AG04450 (cell line): ENCODE measurements at regions not wholly inside any gene's neighbourhood (a gene's known extent, or its start where the extent isn't known, plus 50 kb on each side); places are given as distances from the start of the nearest gene placed in this dataset.
"Not testable (repeated sequence)": the region's sequence is repeated elsewhere in the genome, so short reads cannot be mapped to it uniquely, and the experiment has no call there.

ENCODE experiments used
- CTCF ChIA-PET: fragments of 300-600, 350-600 bp; formaldehyde crosslinking; extraction: SDS; loops from one replicate; lab custom pipeline; 2022; ENCODE audit warnings: antibody characterized with exemption, inconsistent platforms; lab: Charles Lee
- POLR2A ChIA-PET: fragments of 350-600 bp; formaldehyde crosslinking; extraction: SDS; loops from one replicate; lab custom pipeline; 2021; ENCODE audit warnings: antibody characterized with exemption, inconsistent platforms; lab: Yijun Ruan, JAX
- DNase-seq: peaks from one replicate; pipeline ENCODE4 v3.0.0-alpha.2; 2011; ENCODE audit warnings: low read depth, low spot score
- H3K27ac ChIP-seq: one replicate; pipeline ENCODE4 v1.5.1; 2012; ENCODE audit warnings: low read depth, low read length, control low read depth
- H3K27me3 ChIP-seq: one replicate; pipeline ENCODE4 v1.6.0; 2012; ENCODE audit warnings: low read length; ENCODE audit not compliant: control insufficient read depth, insufficient read depth
- H3K4me3 ChIP-seq: 2 replicates; pipeline ENCODE4 v1.5.1; 2011; ENCODE audit warnings: mild to moderate bottlenecking, low read depth, low read length, control low read depth
- H3K9me3 ChIP-seq: 2 replicates; pipeline ENCODE4 v1.5.1; 2012; ENCODE audit warnings: low read length; ENCODE audit not compliant: control insufficient read depth, insufficient read depth
- TF ChIP-seq, protein P1 (sequence below): IDR thresholded peaks from 2 replicates; pipeline ENCODE4 v1.5.1; 2011; ENCODE audit warnings: low read depth, low read length, control low read depth, inconsistent platforms

- POLR2A ChIA-PET: no interaction called here
- CTCF ChIA-PET: no interaction called here
- no peak overlapping the region for H3K4me3 ChIP-seq
These were observed 1355.1 kb upstream of the SLC39A10 start for GRCh38 chr2:194301946-194302345.

GRCh38 chr2:194294156-194294555 lies 1362.9 kb upstream of the SLC39A10 start:
- Histone ChIP-seq H3K27me3 (no peaks in the 10 kb centered on the region), H3K4me3 (no peak overlapping the region), H3K27ac (no peak overlapping the region), H3K9me3 (peaks cover 3% of the 10 kb centered on the region; the same call in 1 of the 2 replicates)
- no peak for DNase-seq
- ChIA-PET POLR2A (no interaction called here), CTCF (no interaction called here)
- TF ChIP-seq, protein P1, sequence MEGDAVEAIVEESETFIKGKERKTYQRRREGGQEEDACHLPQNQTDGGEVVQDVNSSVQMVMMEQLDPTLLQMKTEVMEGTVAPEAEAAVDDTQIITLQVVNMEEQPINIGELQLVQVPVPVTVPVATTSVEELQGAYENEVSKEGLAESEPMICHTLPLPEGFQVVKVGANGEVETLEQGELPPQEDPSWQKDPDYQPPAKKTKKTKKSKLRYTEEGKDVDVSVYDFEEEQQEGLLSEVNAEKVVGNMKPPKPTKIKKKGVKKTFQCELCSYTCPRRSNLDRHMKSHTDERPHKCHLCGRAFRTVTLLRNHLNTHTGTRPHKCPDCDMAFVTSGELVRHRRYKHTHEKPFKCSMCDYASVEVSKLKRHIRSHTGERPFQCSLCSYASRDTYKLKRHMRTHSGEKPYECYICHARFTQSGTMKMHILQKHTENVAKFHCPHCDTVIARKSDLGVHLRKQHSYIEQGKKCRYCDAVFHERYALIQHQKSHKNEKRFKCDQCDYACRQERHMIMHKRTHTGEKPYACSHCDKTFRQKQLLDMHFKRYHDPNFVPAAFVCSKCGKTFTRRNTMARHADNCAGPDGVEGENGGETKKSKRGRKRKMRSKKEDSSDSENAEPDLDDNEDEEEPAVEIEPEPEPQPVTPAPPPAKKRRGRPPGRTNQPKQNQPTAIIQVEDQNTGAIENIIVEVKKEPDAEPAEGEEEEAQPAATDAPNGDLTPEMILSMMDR: no peak

More at GRCh38 chr2:194301946-194302345, 1355.1 kb upstream of the SLC39A10 start:
- no peaks in the 10 kb centered on the region for H3K9me3 ChIP-seq
- TF ChIP-seq, protein P1: no peak
- no peaks in the 10 kb centered on the region for H3K27me3 ChIP-seq
- no peak overlapping the region for H3K27ac ChIP-seq
- DNase-seq: no peak

DNA sequence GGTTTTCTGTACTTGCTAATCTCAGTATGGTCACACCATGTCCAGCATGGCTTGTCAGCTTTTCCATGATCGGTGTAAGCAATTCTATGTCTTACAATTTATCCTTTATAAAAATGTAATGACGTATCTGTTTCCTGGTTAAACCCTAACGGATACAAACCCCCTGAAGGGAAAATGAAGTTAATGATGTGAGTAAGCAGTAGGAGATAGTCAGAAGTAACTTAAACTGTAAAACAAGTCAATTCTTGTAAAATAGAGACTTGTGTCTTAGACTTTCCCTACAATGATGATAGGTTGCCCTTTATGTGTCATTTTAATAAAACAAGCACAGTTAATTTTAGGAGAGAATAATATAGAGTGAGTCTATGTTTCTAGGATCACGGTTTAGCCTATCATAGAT lies 1365.9 kb upstream of the SLC39A10 start:
- TF ChIP-seq, protein P1: no peak
- ChIA-PET CTCF (no interaction called here), POLR2A (no interaction called here)
- no peak for DNase-seq
- no peak overlapping the region for H3K27ac ChIP-seq
- no peaks in the 10 kb centered on the region for H3K27me3 ChIP-seq
- H3K9me3 ChIP-seq: peaks cover 3% of the 10 kb centered on the region; the same call in 1 of the 2 replicates
- H3K4me3 ChIP-seq: no peak overlapping the region

- Histone ChIP-seq H3K27me3 (no peaks in the 10 kb centered on the region), H3K9me3 (no peaks in the 10 kb centered on the region), H3K27ac (no peak overlapping the region), H3K4me3 (no peak overlapping the region)
- ChIA-PET POLR2A (no interaction called here), CTCF (no interaction called here)
- TF ChIP-seq, protein P1: no peak
- no peak for DNase-seq
These were observed 1367.2 kb upstream of the SLC39A10 start for GRCh38 chr2:194289712-194290346.

DNA sequence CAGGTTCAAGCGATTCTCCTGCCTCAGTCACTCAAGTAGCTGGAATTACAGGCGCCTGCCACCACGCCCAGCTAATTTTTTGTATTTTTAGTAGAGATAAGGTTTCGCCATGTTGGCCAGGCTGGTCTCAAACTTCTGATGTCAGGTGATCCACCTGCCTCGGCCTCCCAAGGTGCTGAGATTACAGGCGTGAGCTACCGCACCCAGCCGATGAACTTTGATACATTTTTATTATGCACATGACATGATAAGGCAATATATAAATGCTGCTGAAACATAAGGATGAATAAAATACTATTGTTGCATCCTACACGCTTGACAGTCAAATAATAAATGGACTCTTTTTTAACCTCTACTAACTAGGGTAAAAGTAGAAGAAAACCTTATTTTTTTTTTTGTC lies 1380.4 kb upstream of the SLC39A10 start:
- CTCF ChIA-PET, POLR2A ChIA-PET, DNase-seq, H3K27ac ChIP-seq, H3K27me3 ChIP-seq, H3K4me3 ChIP-seq, H3K9me3 ChIP-seq: not testable (repeated sequence)
